ENCODE measurements at regions not wholly inside any gene's neighbourhood (a gene's known extent, or its start where the extent isn't known, plus 50 kb on each side); places are given as distances from the start of the nearest gene placed in this dataset.

DNA sequence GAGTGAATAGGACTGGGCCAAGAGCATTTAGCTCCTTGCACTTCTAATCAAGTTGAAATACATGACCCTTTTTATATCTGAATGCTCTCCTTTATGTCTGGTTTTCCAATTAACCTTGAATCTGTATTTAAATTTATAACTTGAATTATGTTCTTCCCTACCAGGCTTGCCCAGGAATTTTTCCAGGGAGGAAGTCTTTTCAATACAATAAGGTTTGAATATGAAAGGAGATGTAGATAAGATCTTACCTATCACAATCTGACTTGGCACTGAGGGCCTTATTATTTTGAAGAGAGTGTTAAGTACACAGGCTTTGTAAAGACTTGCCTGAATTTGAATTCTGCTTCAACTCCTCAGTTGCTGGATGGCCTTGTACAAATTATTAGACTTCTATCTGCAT lies 555.7 kb downstream of the PCDH7 start:
- TF ChIP-seq, protein P1, sequence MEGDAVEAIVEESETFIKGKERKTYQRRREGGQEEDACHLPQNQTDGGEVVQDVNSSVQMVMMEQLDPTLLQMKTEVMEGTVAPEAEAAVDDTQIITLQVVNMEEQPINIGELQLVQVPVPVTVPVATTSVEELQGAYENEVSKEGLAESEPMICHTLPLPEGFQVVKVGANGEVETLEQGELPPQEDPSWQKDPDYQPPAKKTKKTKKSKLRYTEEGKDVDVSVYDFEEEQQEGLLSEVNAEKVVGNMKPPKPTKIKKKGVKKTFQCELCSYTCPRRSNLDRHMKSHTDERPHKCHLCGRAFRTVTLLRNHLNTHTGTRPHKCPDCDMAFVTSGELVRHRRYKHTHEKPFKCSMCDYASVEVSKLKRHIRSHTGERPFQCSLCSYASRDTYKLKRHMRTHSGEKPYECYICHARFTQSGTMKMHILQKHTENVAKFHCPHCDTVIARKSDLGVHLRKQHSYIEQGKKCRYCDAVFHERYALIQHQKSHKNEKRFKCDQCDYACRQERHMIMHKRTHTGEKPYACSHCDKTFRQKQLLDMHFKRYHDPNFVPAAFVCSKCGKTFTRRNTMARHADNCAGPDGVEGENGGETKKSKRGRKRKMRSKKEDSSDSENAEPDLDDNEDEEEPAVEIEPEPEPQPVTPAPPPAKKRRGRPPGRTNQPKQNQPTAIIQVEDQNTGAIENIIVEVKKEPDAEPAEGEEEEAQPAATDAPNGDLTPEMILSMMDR (IDR thresholded peaks at IDR 0.05) = no peak
- no peak for DNase-seq (ENCODE audit: low spot score)
- no peak for ATAC-seq (ENCODE audit: low FRiP score)

DNA sequence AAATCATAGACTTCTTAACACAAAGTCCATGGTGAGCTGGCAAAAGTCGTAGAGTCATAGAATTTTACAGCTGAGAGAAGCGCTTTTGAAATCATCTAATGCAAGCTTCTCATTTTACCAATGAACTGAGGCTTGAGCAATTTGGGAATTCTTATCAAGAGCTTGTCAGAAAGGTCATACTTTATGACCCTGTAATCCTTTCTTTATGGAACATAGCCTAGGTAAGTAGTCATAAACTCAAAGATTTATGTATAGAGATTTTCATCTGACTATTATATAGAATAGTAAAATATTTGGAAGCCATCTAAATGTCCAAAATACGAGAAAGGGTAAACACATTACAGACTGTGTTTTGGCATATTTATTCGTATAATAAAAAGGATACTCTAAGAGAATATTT lies 563.5 kb downstream of the PCDH7 start:
- no peak for ATAC-seq (ENCODE audit: low FRiP score)
- TF ChIP-seq, protein P1 (IDR thresholded peaks at IDR 0.05) = no peak
- no peak for DNase-seq (ENCODE audit: low spot score)

- TF ChIP-seq, protein P1 (IDR thresholded peaks at IDR 0.05) = no peak
- DNase-seq (ENCODE audit: low spot score) = no peak
- ATAC-seq (ENCODE audit: low FRiP score) = no peak
Observed at GRCh38 chr4:31290836-31291235, 570.7 kb downstream of the PCDH7 start.

DNA sequence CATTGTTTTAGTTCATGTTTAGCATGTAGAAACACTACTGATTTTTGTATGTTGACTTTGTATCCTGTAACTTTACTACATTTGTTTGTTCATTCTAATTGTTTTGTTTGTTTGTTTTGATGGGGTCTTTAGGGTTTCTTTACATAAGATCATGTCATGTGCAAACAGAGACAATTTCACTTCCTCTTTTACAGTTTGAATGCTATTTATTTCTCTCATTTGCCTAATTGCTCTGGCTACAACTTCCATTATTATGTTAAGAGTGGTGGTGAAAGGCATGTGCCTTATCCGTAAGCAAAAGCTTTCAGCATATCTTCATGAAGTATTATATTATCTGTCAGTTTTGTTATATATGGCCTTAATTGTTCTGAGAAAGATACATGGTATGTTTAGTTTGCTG lies 571.1 kb downstream of the PCDH7 start:
- TF ChIP-seq, protein P1 (IDR thresholded peaks at IDR 0.05) = no peak
- DNase-seq (ENCODE audit: low spot score) (no peak), ATAC-seq (ENCODE audit: low FRiP score) (no peak)

DNA sequence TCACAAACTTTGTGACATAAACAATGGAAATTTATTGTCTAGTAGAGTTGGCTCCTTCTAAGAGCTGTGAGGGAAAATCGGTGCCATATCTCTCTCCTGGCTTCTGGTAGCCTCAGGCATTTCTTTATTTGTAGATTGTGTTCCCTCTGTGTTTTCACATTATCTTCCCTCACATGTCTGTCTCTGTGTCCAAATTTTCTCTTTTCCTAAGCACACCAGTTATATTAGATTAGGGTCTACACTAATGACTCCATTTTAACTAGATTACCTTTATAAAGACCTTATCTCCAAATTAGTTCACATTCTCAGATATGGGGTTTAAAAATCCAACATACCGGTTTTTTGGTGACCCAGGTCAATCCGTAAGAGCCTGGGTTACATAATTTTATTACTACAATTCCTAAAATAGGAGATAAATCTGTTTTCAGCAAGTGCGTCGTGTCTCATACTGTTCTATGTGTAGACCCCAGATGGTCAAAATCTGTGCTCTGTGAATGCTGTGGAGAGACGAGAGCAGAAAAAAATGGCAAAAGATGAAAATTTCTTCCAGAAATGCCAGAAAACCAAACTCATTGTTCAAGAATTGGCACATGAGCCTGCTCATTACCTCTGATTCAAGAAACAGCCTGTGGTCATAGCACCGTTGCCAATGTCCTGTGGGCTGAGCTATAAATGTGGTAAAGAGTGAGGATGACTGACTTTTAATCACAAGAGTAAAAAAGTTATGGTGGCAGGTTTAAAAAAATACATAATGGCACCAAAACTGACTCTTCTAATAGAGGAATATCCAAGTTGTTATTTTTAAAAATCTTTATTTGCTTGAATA lies 574.7 kb downstream of the PCDH7 start:
- ATAC-seq (ENCODE audit: low FRiP score) = no peak
- DNase-seq (ENCODE audit: low spot score) = no peak
- TF ChIP-seq, protein P1 (IDR thresholded peaks at IDR 0.05) = no peak

DNA sequence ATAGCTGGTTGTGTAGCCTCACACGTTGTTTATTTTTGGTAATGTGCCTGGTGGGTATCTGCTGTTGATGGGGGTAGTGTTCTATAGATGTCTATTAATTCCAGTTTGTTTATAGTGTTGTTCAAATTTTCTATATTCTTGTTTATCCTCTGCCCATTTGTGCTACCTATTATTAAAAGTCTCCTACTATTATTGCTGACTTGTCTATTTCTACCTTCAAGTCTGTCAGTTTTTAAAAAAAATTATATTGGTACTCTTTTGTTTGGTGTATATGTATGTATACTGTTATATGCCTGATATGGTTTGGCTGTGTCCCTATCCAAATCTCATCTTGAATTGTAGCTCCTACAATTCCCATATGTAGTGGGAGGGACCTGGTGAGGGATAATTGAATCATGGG lies 578.6 kb downstream of the PCDH7 start:
- TF ChIP-seq, protein P1 (IDR thresholded peaks at IDR 0.05) = no peak
- ATAC-seq (ENCODE audit: low FRiP score) (no peak), DNase-seq (ENCODE audit: low spot score) (no peak)

DNA sequence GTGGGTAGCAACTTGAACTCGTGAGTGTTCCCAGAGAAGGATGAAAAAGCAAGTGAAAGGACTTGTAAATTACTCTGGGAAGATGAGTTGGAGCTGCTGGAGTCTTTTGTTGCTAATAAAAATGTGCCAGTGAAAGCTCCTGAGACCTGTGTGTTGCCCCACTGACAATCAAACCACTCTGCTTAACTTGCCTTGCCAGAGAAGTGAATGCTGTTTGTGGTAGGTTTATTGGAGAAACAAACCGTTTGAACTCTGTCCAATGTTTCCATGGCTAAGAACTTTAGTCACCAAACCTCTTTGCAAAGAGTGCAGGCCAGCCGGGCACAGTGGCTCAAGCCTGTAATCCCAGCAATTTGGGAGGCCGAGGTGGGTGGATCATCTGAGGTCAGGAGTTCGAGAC lies 586.9 kb downstream of the PCDH7 start:
- no peak for ATAC-seq (ENCODE audit: low FRiP score)
- TF ChIP-seq, protein P1 (IDR thresholded peaks at IDR 0.05) = no peak

More for the DNA sequence above, 586.9 kb downstream of the PCDH7 start:
- no peak for DNase-seq (ENCODE audit: low spot score)

All from omental fat pad (tissue), 3 donors.